Suprapubic skin (tissue), 4 donors: ENCODE measurements at regions not wholly inside any gene's neighbourhood (a gene's known extent, or its start where the extent isn't known, plus 50 kb on each side); places are given as distances from the start of the nearest gene placed in this dataset.

Experiments
- DNase-seq, 2 donors: peaks; one replicate each; pipeline ENCODE4 v3.0.0-alpha.2; 2019; ENCODE audit warnings: low spot score in 2 of 2
- H3K27ac ChIP-seq: fragments of 200-600 bp; sonication (generic); one replicate; pipeline ENCODE4 v1.5.1; 2019
- H3K27me3 ChIP-seq: fragments of 200-600 bp; sonication (generic); one replicate; pipeline ENCODE4 v1.5.1; 2019
- H3K36me3 ChIP-seq: fragments of 200-600 bp; sonication (generic); one replicate; pipeline ENCODE4 v1.5.1; 2019
- H3K4me1 ChIP-seq: fragments of 200-600 bp; sonication (generic); one replicate; pipeline ENCODE4 v1.5.1; 2019
- H3K4me3 ChIP-seq: fragments of 200-600 bp; sonication (generic); one replicate; pipeline ENCODE4 v1.5.1; 2019; ENCODE audit warnings: mild to moderate bottlenecking
- H3K9me3 ChIP-seq: fragments of 200-600 bp; sonication (generic); one replicate; pipeline ENCODE4 v1.5.1; 2019
- CTCF ChIP-seq, 2 donors: fragments of 200-600 bp in 1 of 2; fragments of 450-650 bp in 1 of 2; sonication (generic) in 1 of 2; IDR thresholded peaks; one replicate each; pipeline ENCODE4 v1.5.1; 2016 to 2019; ENCODE audit warnings: antibody characterized with exemption in 2 of 2, mild to moderate bottlenecking in 1 of 2, moderate library complexity in 1 of 2
- EP300 ChIP-seq: sonication (generic); formaldehyde crosslinking; IDR thresholded peaks from one replicate; pipeline ENCODE4 v1.6.1; 2017; ENCODE audit warnings: antibody characterized with exemption
- POLR2A ChIP-seq, 2 donors: fragments of 450-650 bp; IDR thresholded peaks; one replicate each; pipeline ENCODE4 v1.6.1; 2017; ENCODE audit warnings: antibody characterized with exemption in 2 of 2, mild to moderate bottlenecking in 2 of 2, moderate library complexity in 2 of 2
- POLR2AphosphoS5 ChIP-seq, 3 donors: sonication (generic); formaldehyde crosslinking; IDR thresholded peaks; one replicate each; pipeline ENCODE4 v1.6.1; 2017; ENCODE audit warnings: antibody characterized with exemption in 3 of 3
- WGBS: methylation state at CpG from one replicate; pipeline ENCODE4 v1.1.5; 2018; 5-methylcytosine and 5-hydroxymethylcytosine counted together

- 79% methylated on average over 15 of the region's 22 CpGs for WGBS
- Histone ChIP-seq H3K27me3 (peaks cover 2% of the 10 kb centered on the region), H3K36me3 (no peaks in the 10 kb centered on the region), H3K27ac (no peak overlapping the region), H3K4me1 (no peaks in the 10 kb centered on the region), H3K9me3 (no peaks in the 10 kb centered on the region), H3K4me3 (no peak overlapping the region)
- DNase-seq = no peak
- TF ChIP-seq POLR2A (IDR thresholded peaks at IDR 0.05) (no peak), CTCF (IDR thresholded peaks at IDR 0.05) (no peak), EP300 (no peak), POLR2AphosphoS5 (IDR thresholded peaks at IDR 0.05) (no peak)
Observed at GRCh38 chr11:64455456-64456261, 96.7 kb downstream of the RPS6KA4 start.

GRCh38 chr11:64456509-64457320 lies 97.8 kb downstream of the RPS6KA4 start:
- no peak overlapping the region for H3K4me3 ChIP-seq
- H3K9me3 ChIP-seq = no peaks in the 10 kb centered on the region
- no peak overlapping the region for H3K27ac ChIP-seq
- H3K4me1 ChIP-seq = no peaks in the 10 kb centered on the region
- no peak for TF ChIP-seq CTCF (IDR thresholded peaks at IDR 0.05)
- no peak for TF ChIP-seq EP300
- no peak for TF ChIP-seq POLR2AphosphoS5 (IDR thresholded peaks at IDR 0.05)
- no peak for TF ChIP-seq POLR2A (IDR thresholded peaks at IDR 0.05)
- H3K36me3 ChIP-seq = no peaks in the 10 kb centered on the region
- peaks cover 6% of the 10 kb centered on the region for H3K27me3 ChIP-seq
- DNase-seq = peak in 1 of 2 donors; percentile 48
- WGBS = 89% methylated on average over 17 of the region's 23 CpGs

GRCh38 chr11:64457416-64458010 lies 98.2 kb upstream of the SLC22A11 start:
- Histone ChIP-seq H3K4me3 (no peak overlapping the region), H3K27ac (no peak overlapping the region), H3K4me1 (no peaks in the 10 kb centered on the region), H3K36me3 (no peaks in the 10 kb centered on the region), H3K9me3 (no peaks in the 10 kb centered on the region), H3K27me3 (peaks cover 6% of the 10 kb centered on the region)
- TF ChIP-seq POLR2AphosphoS5 (IDR thresholded peaks at IDR 0.05) (no peak), POLR2A (IDR thresholded peaks at IDR 0.05) (no peak)
- 80% methylated on average over 6 of the region's 12 CpGs for WGBS
- DNase-seq = peak in 1 of 2 donors; percentile 57

- DNase-seq = peak in 1 of 2 donors; percentile 28
- Histone ChIP-seq H3K27ac (no peak overlapping the region), H3K4me3 (no peak overlapping the region), H3K4me1 (no peaks in the 10 kb centered on the region), H3K36me3 (no peaks in the 10 kb centered on the region), H3K9me3 (no peaks in the 10 kb centered on the region), H3K27me3 (peaks cover 6% of the 10 kb centered on the region)
- 58% methylated on average over 10 of the region's 10 CpGs for WGBS
- TF ChIP-seq POLR2AphosphoS5 (IDR thresholded peaks at IDR 0.05) (no peak), POLR2A (IDR thresholded peaks at IDR 0.05) (no peak), EP300 (no peak), CTCF (IDR thresholded peaks at IDR 0.05) (no peak)
Observed at GRCh38 chr11:64458997-64459396, 96.7 kb upstream of the SLC22A11 start.

GRCh38 chr11:64459609-64460008 lies 96.1 kb upstream of the SLC22A11 start:
- TF ChIP-seq EP300 (no peak), POLR2AphosphoS5 (IDR thresholded peaks at IDR 0.05) (no peak), POLR2A (IDR thresholded peaks at IDR 0.05) (no peak), CTCF (IDR thresholded peaks at IDR 0.05) (no peak)
- H3K27ac ChIP-seq = no peak overlapping the region
- no peak overlapping the region for H3K4me3 ChIP-seq
- no peaks in the 10 kb centered on the region for H3K9me3 ChIP-seq
- WGBS = 91% methylated on average over 6 of the region's 6 CpGs
- DNase-seq = no peak
- H3K27me3 ChIP-seq = peaks cover 8% of the 10 kb centered on the region
- no peaks in the 10 kb centered on the region for H3K4me1 ChIP-seq
- H3K36me3 ChIP-seq = no peaks in the 10 kb centered on the region
